Common myeloid progenitor, CD34-positive (primary cell): ENCODE measurements at regions not wholly inside any gene's neighbourhood (a gene's known extent, or its start where the extent isn't known, plus 50 kb on each side); places are given as distances from the start of the nearest gene placed in this dataset.

ENCODE experiments used
- CTCF ChIA-PET: fragments of 350-600 bp; sonication (Branson Sonifier 250); formaldehyde crosslinking; loops from one replicate; lab custom pipeline; 2021; ENCODE audit warnings: antibody characterized with exemption; lab: Charles Lee
- POLR2A ChIA-PET: fragments of 350-600 bp; sonication (Branson Sonifier 250); formaldehyde crosslinking; loops from one replicate; lab custom pipeline; 2021; ENCODE audit warnings: antibody characterized with exemption; lab: Charles Lee
- DNase-seq, 3 donors: peaks; one replicate each; pipeline versions ENCODE4 v3.0.0 to v3.0.0-alpha.2; 2013
- H3K27ac ChIP-seq, 2 experiments: 1 replicate in 1 of 2; 2 replicates in 1 of 2; pipeline ENCODE4 v1.7.0; 2013; ENCODE audit warnings: inconsistent platforms in 2 of 2, low read length in 2 of 2, mild to moderate bottlenecking in 2 of 2, low read depth in 1 of 2, moderate library complexity in 1 of 2; ENCODE audit not compliant: severe bottlenecking in 2 of 2, insufficient read depth in 1 of 2, poor library complexity in 1 of 2
- H3K27me3 ChIP-seq, 5 experiments: replicated peaks in 2 of 5; 1 replicate in 3 of 5; 2 replicates in 2 of 5; pipeline versions ENCODE4 v1.6.1 to v1.7.0; 2013; ENCODE audit warnings: low read length in 4 of 5, mild to moderate bottlenecking in 2 of 5, moderate library complexity in 2 of 5, inconsistent platforms in 1 of 5; ENCODE audit not compliant: insufficient read depth in 5 of 5, control insufficient read depth in 4 of 5
- H3K36me3 ChIP-seq, 4 experiments: 1 replicate in 2 of 4; 2 replicates in 2 of 4; pipeline versions ENCODE4 v1.6.1 to v1.7.0; 2013; ENCODE audit warnings: low read length in 3 of 4, control low read depth in 1 of 4, mild to moderate bottlenecking in 1 of 4; ENCODE audit not compliant: control insufficient read depth in 4 of 4, insufficient read depth in 4 of 4
- H3K4me1 ChIP-seq, 4 experiments: 1 replicate in 3 of 4; 2 replicates in 1 of 4; pipeline versions ENCODE4 v1.6.1 to v1.7.1; 2013; ENCODE audit warnings: low read length in 3 of 4, mild to moderate bottlenecking in 3 of 4, control low read depth in 1 of 4, inconsistent platforms in 1 of 4, moderate library complexity in 1 of 4; ENCODE audit not compliant: control insufficient read depth in 4 of 4, insufficient read depth in 4 of 4; ENCODE audit errors: control extremely low read depth in 1 of 4
- H3K4me3 ChIP-seq, 7 experiments: 1 replicate in 4 of 7; 2 replicates in 3 of 7; pipeline versions ENCODE4 v1.5.1 to v1.7.0; 2013; ENCODE audit warnings: mild to moderate bottlenecking in 7 of 7, low read length in 6 of 7, moderate library complexity in 6 of 7, inconsistent platforms in 2 of 7, low read depth in 2 of 7, control low read depth in 1 of 7; ENCODE audit not compliant: insufficient read depth in 4 of 7, control insufficient read depth in 1 of 7; ENCODE audit errors: extremely low read depth in 1 of 7
- H3K9me3 ChIP-seq, 5 experiments: 1 replicate in 4 of 5; 2 replicates in 1 of 5; pipeline versions ENCODE4 v1.6.1 to v1.7.1; 2013; ENCODE audit warnings: low read length in 4 of 5, mild to moderate bottlenecking in 2 of 5, inconsistent platforms in 1 of 5, low read depth in 1 of 5, moderate library complexity in 1 of 5; ENCODE audit not compliant: control insufficient read depth in 4 of 5, insufficient read depth in 2 of 5; ENCODE audit errors: control extremely low read depth in 1 of 5
- WGBS: methylation state at CpG from one replicate; pipeline ENCODE4 v1.1.5; 2013; ENCODE audit not compliant: insufficient coverage; 5-methylcytosine and 5-hydroxymethylcytosine counted together

- no peak overlapping the region for H3K27ac ChIP-seq
- POLR2A ChIA-PET = no interaction called here
- CTCF ChIA-PET = interaction anchor here (1.1 kb wide), 1 partner anchor 19 kb away, joined by 3 read pairs; no protein-coding TSS in a partner anchor
- H3K36me3 ChIP-seq = no peaks in the 10 kb centered on the region
- H3K4me1 ChIP-seq = no peaks in the 10 kb centered on the region
- no peak for DNase-seq
- H3K27me3 ChIP-seq = no peaks in the 10 kb centered on the region
- H3K4me3 ChIP-seq = no peak overlapping the region
- peaks cover 0 to 6% (median 2%) of the 10 kb centered on the region in 5 experiments for H3K9me3 ChIP-seq
Observed at GRCh38 chr14:84107835-84108343, 1422.1 kb upstream of the FLRT2 start.

GRCh38 chr14:84108746-84109457 lies 1421.0 kb upstream of the FLRT2 start:
- no peaks in the 10 kb centered on the region for H3K36me3 ChIP-seq
- H3K9me3 ChIP-seq = peaks cover 0 to 3% (median 0%) of the 10 kb centered on the region in 5 experiments
- H3K4me3 ChIP-seq = no peak overlapping the region
- no peaks in the 10 kb centered on the region for H3K4me1 ChIP-seq
- WGBS = 100% methylated on average over 1 of the region's 3 CpGs
- H3K27ac ChIP-seq = no peak overlapping the region
- ChIA-PET CTCF (interaction anchor here (0.6 to 1.1 kb wide), 2 partner anchors 20 to 1246 kb away, joined by 3 read pairs; no protein-coding TSS in a partner anchor), POLR2A (no interaction called here)
- no peak for DNase-seq
- H3K27me3 ChIP-seq = no peaks in the 10 kb centered on the region

DNA sequence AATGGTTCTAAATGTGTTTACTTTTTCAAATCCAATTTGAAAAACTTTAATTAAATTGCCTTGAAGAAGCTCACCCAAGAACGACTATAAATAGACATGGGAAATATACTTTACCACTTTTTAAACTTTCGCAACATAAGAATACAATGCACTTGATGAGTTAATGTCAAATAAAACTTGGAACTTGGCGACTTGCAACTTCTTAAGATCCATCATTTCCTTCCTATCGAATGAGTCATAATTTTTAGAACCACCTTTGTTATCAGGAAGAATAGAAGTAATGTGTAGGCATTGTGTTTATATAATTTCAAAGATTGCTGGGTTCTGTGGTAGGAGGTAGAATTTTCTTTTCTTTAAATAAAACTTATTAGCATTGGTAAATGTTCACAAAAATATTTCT lies 1417.4 kb upstream of the FLRT2 start:
- DNase-seq = no peak
- CTCF ChIA-PET = interaction anchor here (1.2 kb wide), 1 partner anchor 10 kb away, joined by 3 read pairs; no protein-coding TSS in a partner anchor
- POLR2A ChIA-PET = no interaction called here
- Histone ChIP-seq H3K4me1 (no peaks in the 10 kb centered on the region), H3K27ac (no peak overlapping the region), H3K9me3 (no peaks in the 10 kb centered on the region), H3K4me3 (no peak overlapping the region), H3K36me3 (no peaks in the 10 kb centered on the region), H3K27me3 (no peaks in the 10 kb centered on the region)
- no CpG with 5 or more reads among the region's 4 CpGs for WGBS

DNA sequence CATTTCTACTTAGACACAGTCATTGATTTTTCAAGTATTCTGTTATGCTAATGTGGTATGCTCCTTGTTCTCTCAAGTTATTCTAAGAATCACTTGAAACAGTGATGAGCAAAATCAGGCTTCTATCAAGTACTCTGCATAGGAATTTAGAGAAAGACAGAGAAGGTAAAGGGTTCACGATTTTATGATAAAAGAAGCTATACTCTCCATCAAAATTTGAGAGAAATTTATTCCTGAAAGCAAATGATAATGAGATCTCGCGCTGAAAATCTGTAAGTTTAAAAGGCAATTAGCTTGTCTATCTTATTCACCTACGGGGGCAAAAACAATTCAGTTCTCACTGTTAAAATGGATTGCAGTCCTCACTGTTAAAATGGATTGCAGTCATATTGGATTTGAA lies 1404.3 kb upstream of the FLRT2 start:
- Histone ChIP-seq H3K36me3 (no peaks in the 10 kb centered on the region), H3K4me3 (no peak overlapping the region), H3K4me1 (peaks cover 0 to 15% (median 5%) of the 10 kb centered on the region in 4 experiments), H3K27me3 (no peaks in the 10 kb centered on the region), H3K9me3 (no peaks in the 10 kb centered on the region), H3K27ac (no peak overlapping the region)
- WGBS = 100% methylated on average over 1 of the region's 4 CpGs
- CTCF ChIA-PET = no interaction called here
- POLR2A ChIA-PET = no interaction called here
- no peak for DNase-seq

- Histone ChIP-seq H3K4me3 (no peak overlapping the region), H3K9me3 (no peaks in the 10 kb centered on the region), H3K36me3 (no peaks in the 10 kb centered on the region), H3K4me1 (peaks cover 0 to 15% (median 5%) of the 10 kb centered on the region in 4 experiments), H3K27me3 (no peaks in the 10 kb centered on the region), H3K27ac (no peak overlapping the region)
- CTCF ChIA-PET = no interaction called here
- DNase-seq = no peak
- no CpG with 5 or more reads among the region's 3 CpGs for WGBS
- POLR2A ChIA-PET = no interaction called here
Observed at GRCh38 chr14:84127495-84127894, 1402.4 kb upstream of the FLRT2 start.

DNA sequence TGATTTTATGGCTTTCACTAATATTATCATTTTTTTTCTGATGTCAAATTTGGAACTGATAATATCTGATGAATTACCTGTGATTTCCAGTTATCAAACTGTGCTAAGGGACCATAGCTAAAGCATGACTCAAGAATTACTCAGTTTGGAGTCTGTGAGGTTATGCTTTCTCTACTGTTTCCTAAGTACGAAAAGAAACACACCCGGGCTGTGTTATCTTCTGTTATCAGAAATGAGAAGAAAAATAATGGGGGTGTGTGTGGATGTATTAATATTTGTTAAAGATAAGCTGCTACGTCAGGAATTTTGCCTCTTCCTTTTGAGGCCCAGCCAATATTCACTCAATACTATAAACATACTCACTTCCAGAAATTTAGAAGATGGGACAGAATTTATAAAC lies 1401.9 kb upstream of the FLRT2 start:
- no peak for DNase-seq
- 66% methylated on average over 2 of the region's 3 CpGs for WGBS
- H3K27me3 ChIP-seq = no peaks in the 10 kb centered on the region
- no peak overlapping the region for H3K4me3 ChIP-seq
- CTCF ChIA-PET = no interaction called here
- H3K9me3 ChIP-seq = no peaks in the 10 kb centered on the region
- POLR2A ChIA-PET = no interaction called here
- no peaks in the 10 kb centered on the region for H3K36me3 ChIP-seq
- peaks cover 0 to 15% (median 5%) of the 10 kb centered on the region in 4 experiments for H3K4me1 ChIP-seq
- H3K27ac ChIP-seq = no peak overlapping the region

- CTCF ChIA-PET = no interaction called here
- Histone ChIP-seq H3K27ac (no peak overlapping the region), H3K36me3 (no peaks in the 10 kb centered on the region), H3K9me3 (no peaks in the 10 kb centered on the region), H3K4me3 (peak overlapping the region in 3 of 7 experiments; percentile 37 to 46 (median 42)), H3K4me1 (peaks cover 0 to 15% (median 5%) of the 10 kb centered on the region in 4 experiments), H3K27me3 (no peaks in the 10 kb centered on the region)
- POLR2A ChIA-PET = no interaction called here
- DNase-seq = peak; percentile 39 to 86 (median 81)
- no CpG with 5 or more reads among the region's 5 CpGs for WGBS
Observed at GRCh38 chr14:84129007-84129406, 1400.9 kb upstream of the FLRT2 start.
